Endothelial cell of umbilical vein (primary cell): ENCODE measurements at regions not wholly inside any gene's neighbourhood (a gene's known extent, or its start where the extent isn't known, plus 50 kb on each side); places are given as distances from the start of the nearest gene placed in this dataset.

Source experiments
- BruUV-seq: library from RNA; stranded (reverse); fragments of 400-500 nt; replicated peaks from 2 replicates; lab custom pipeline; 2021; lab: Mats Ljungman, UMichigan
- CTCF ChIA-PET: fragments of 300-600, 350-600 bp; sonication (Branson Sonifier 250); formaldehyde crosslinking; loops from one replicate; lab custom pipeline; 2021; ENCODE audit warnings: antibody characterized with exemption, inconsistent platforms; lab: Charles Lee
- POLR2A ChIA-PET: fragments of 300-600, 350-600 bp; sonication (Branson Sonifier 250); formaldehyde crosslinking; loops from one replicate; lab custom pipeline; 2021; ENCODE audit warnings: antibody characterized with exemption, inconsistent platforms; lab: Charles Lee
- DNase-seq: peaks from one replicate; pipeline ENCODE4 v3.0.0-alpha.2; 2011; ENCODE audit warnings: low read depth, low spot score
- FAIRE-seq: peaks from 2 replicates; lab custom pipeline; 2011; peaks lifted over from hg19 to GRCh38; lab: Jason Lieb, UNC
- H2AFZ ChIP-seq: 2 replicates; pipeline ENCODE4 v1.6.0; 2012; ENCODE audit warnings: low read depth, low read length, control low read depth, inconsistent platforms
- H3K27ac ChIP-seq: 2 replicates; pipeline ENCODE4 v1.5.1; 2011; ENCODE audit warnings: low read depth, mild to moderate bottlenecking, control low read depth, low read length, moderate library complexity; ENCODE audit not compliant: insufficient read depth
- H3K27me3 ChIP-seq, 2 experiments: 2 replicates each; pipeline versions ENCODE4 v1.6.0 to v1.6.1; 2011; ENCODE audit warnings: low read length in 2 of 2, mixed read lengths in 1 of 2; ENCODE audit not compliant: control insufficient read depth in 2 of 2, insufficient read depth in 2 of 2
- H3K36me3 ChIP-seq, 2 experiments: 2 replicates in 1 of 2; 3 replicates in 1 of 2; pipeline ENCODE4 v1.5.1; 2011; ENCODE audit warnings: low read length in 2 of 2, mild to moderate bottlenecking in 1 of 2, moderate library complexity in 1 of 2; ENCODE audit not compliant: control insufficient read depth in 2 of 2, insufficient read depth in 2 of 2; ENCODE audit errors: extremely low read depth in 1 of 2
- H3K4me1 ChIP-seq: 3 replicates; pipeline ENCODE4 v1.5.1; 2011; ENCODE audit warnings: mild to moderate bottlenecking, low read length; ENCODE audit not compliant: control insufficient read depth, insufficient read depth; ENCODE audit errors: extremely low read depth
- H3K4me2 ChIP-seq: 2 replicates; pipeline ENCODE4 v1.6.1; 2011; ENCODE audit warnings: low read length, control low read depth, mixed read lengths; ENCODE audit not compliant: insufficient read depth
- H3K4me3 ChIP-seq, 3 experiments: fragments of 200-600 bp in 1 of 3; sonication (generic), shearing (Covaris generic) in 1 of 3; replicated peaks in 1 of 3; 2 replicates each; pipeline ENCODE4 v1.5.1; 2011 to 2016; ENCODE audit warnings: control low read depth in 3 of 3, low read length in 3 of 3, mild to moderate bottlenecking in 2 of 3, inconsistent platforms in 1 of 3, low read depth in 1 of 3, moderate library complexity in 1 of 3; ENCODE audit not compliant: insufficient read depth in 1 of 3
- H3K79me2 ChIP-seq: 2 replicates; pipeline ENCODE4 v1.6.0; 2012; ENCODE audit warnings: low read length, inconsistent platforms; ENCODE audit not compliant: control insufficient read depth, insufficient read depth
- H3K9ac ChIP-seq: replicated peaks from 2 replicates; pipeline ENCODE3; 2011; ENCODE audit warnings: low read length, control low read depth; ENCODE audit not compliant: insufficient read depth; ENCODE audit errors: extremely low read depth
- H3K9me1 ChIP-seq: replicated peaks from 3 replicates; pipeline ENCODE4 v1.6.0; 2011; ENCODE audit warnings: mild to moderate bottlenecking, low read length; ENCODE audit not compliant: control insufficient read depth, insufficient read depth; ENCODE audit errors: extremely low read depth
- H3K9me3 ChIP-seq: replicated peaks from 2 replicates; pipeline ENCODE4 v1.5.1; 2012; ENCODE audit warnings: low read length, inconsistent platforms; ENCODE audit not compliant: control insufficient read depth, insufficient read depth
- H4K20me1 ChIP-seq: replicated peaks from 2 replicates; pipeline ENCODE3; 2011; ENCODE audit warnings: mild to moderate bottlenecking, low read length; ENCODE audit not compliant: control insufficient read depth, insufficient read depth; ENCODE audit errors: extremely low read depth
- CTCF ChIP-seq, 2 donors: IDR thresholded peaks; 1 replicate in 1 of 2; 2 replicates in 1 of 2; pipeline ENCODE4 v1.5.1; 2011; ENCODE audit warnings: low read length in 2 of 2, mild to moderate bottlenecking in 2 of 2, moderate library complexity in 2 of 2, control low read depth in 1 of 2, inconsistent platforms in 1 of 2, low read depth in 1 of 2; ENCODE audit not compliant: insufficient read depth in 1 of 2; ENCODE audit errors: extremely low read depth in 1 of 2
- EZH2 ChIP-seq: IDR thresholded peaks from 2 replicates; pipeline ENCODE4 v1.6.1; 2012; ENCODE audit warnings: borderline replicate concordance, low read depth, mild to moderate bottlenecking, moderate library complexity, low read length, inconsistent platforms; ENCODE audit not compliant: severe bottlenecking
- FOS ChIP-seq: IDR thresholded peaks from 2 replicates; pipeline ENCODE4 v1.6.1; 2011; ENCODE audit warnings: mild to moderate bottlenecking, low read length, moderate library complexity, borderline replicate concordance; ENCODE audit not compliant: insufficient read depth
- GATA2 ChIP-seq: IDR thresholded peaks from 2 replicates; pipeline ENCODE4 v1.7.0; 2011; ENCODE audit warnings: low read depth, mild to moderate bottlenecking, moderate library complexity, mixed read lengths, low read length; ENCODE audit not compliant: insufficient read length, insufficient read depth
- JUN ChIP-seq: IDR thresholded peaks from 2 replicates; pipeline ENCODE4 v1.6.1; 2011; ENCODE audit warnings: borderline replicate concordance, low read depth; ENCODE audit not compliant: insufficient read length, insufficient read depth
- MAX ChIP-seq: IDR thresholded peaks from 2 replicates; pipeline ENCODE4 v1.6.1; 2011; ENCODE audit not compliant: insufficient read depth, insufficient read length
- MYC ChIP-seq: IDR thresholded peaks from one replicate; pipeline ENCODE4 v1.6.1; 2011; ENCODE audit warnings: mild to moderate bottlenecking, low read depth, low read length
- POLR2A ChIP-seq: IDR thresholded peaks from 2 replicates; pipeline ENCODE4 v1.6.1; 2012; ENCODE audit warnings: low read depth, mild to moderate bottlenecking, control low read depth, low read length
- POLR2AphosphoS5 ChIP-seq: IDR thresholded peaks from 2 replicates; pipeline ENCODE4 v1.6.1; 2012; ENCODE audit warnings: low read depth, mild to moderate bottlenecking, control low read depth, low read length, moderate library complexity; ENCODE audit not compliant: insufficient read depth
- dilution Hi-C: fragments of 300-500 bp; cut with MboI; formaldehyde crosslinking; loops from one replicate; pipeline ENCODE4 v1.15.0; 2019; ENCODE audit warnings: low sequenced_read_pairs; ENCODE audit not compliant: extremely low pct_ligation_motif_present
- intact Hi-C: fragments of 100-400 bp; cut with micrococcal nuclease; formaldehyde crosslinking; loops from one replicate; pipeline ENCODE4 v1.10.0; 2022

- POLR2A ChIA-PET, result no interaction called here
- Histone ChIP-seq H3K27ac (no peak overlapping the region), H3K4me1 (no peaks in the 10 kb centered on the region), H3K4me3 (no peak overlapping the region), H2AFZ (no peak overlapping the region), H3K9ac (no peak overlapping the region), H4K20me1 (no peaks in the 10 kb centered on the region), H3K9me3 (no peaks in the 10 kb centered on the region), H3K36me3 (no peaks in the 10 kb centered on the region), H3K79me2 (no peaks in the 10 kb centered on the region), H3K9me1 (no peaks in the 10 kb centered on the region), H3K4me2 (no peak overlapping the region), H3K27me3 (no peaks in the 10 kb centered on the region)
- no peak for DNase-seq
- intact Hi-C loops (no loop called here), dilution Hi-C loops (no loop called here)
- TF ChIP-seq GATA2 (no peak), MYC (no peak), FOS (no peak), POLR2AphosphoS5 (no peak), POLR2A (no peak)
- CTCF ChIA-PET, result no interaction called here
- no TSS peak for BruUV-seq
- no peak for FAIRE-seq
These were observed 295.2 kb upstream of the SRRM4 start for GRCh38 chr12:118685983-118686607.

- no peak for TF ChIP-seq POLR2A
- TF ChIP-seq CTCF (IDR thresholded peaks at IDR 0.05; ENCODE audit: extremely low read depth in 1 of 2, insufficient read depth in 1 of 2, low read depth in 1 of 2, low read length in 2 of 2), result no peak
- no peak for TF ChIP-seq FOS
- no peak for TF ChIP-seq EZH2
- TF ChIP-seq MAX, result no peak
- no peak for TF ChIP-seq GATA2
- no peak for TF ChIP-seq MYC
- no peak for TF ChIP-seq POLR2AphosphoS5
- no peak for TF ChIP-seq JUN
- H3K36me3 ChIP-seq, result no peaks in the 10 kb centered on the region
- H3K9ac ChIP-seq, result no peak overlapping the region
- no peaks in the 10 kb centered on the region for H3K9me1 ChIP-seq
- intact Hi-C loops, result no loop called here
- H3K27ac ChIP-seq, result no peak overlapping the region
- dilution Hi-C loops, result no loop called here
- H3K4me3 ChIP-seq, result no peak overlapping the region
- H3K79me2 ChIP-seq, result no peaks in the 10 kb centered on the region
- no peak overlapping the region for H2AFZ ChIP-seq
- FAIRE-seq (no peak), DNase-seq (no peak)
- BruUV-seq, result no TSS peak
- no peaks in the 10 kb centered on the region for H3K9me3 ChIP-seq
- no peaks in the 10 kb centered on the region for H4K20me1 ChIP-seq
- H3K4me1 ChIP-seq, result no peaks in the 10 kb centered on the region
- ChIA-PET CTCF (no interaction called here), POLR2A (no interaction called here)
- H3K4me2 ChIP-seq, result no peak overlapping the region
- no peaks in the 10 kb centered on the region for H3K27me3 ChIP-seq
These were observed 291.5 kb upstream of the SRRM4 start for GRCh38 chr12:118689793-118690192.
